ENCODE measurements at regions not wholly inside any gene's neighbourhood (a gene's known extent, or its start where the extent isn't known, plus 50 kb on each side); places are given as distances from the start of the nearest gene placed in this dataset.

GRCh38 chr10:107728807-107729206 lies 564.3 kb upstream of the SORCS1 start:
- H3K27ac Mint-ChIP-seq, result no peak overlapping the region
- H3K4me3 Mint-ChIP-seq, result no peak overlapping the region
- H3K36me3 Mint-ChIP-seq, result peaks cover 1% of the 10 kb centered on the region

GRCh38 chr10:107727767-107728317 lies 563.3 kb upstream of the SORCS1 start:
- H3K27ac Mint-ChIP-seq, result no peak overlapping the region
- H3K9me3 Mint-ChIP-seq, result peaks cover 2% of the 10 kb centered on the region
- no peak overlapping the region for H3K4me3 Mint-ChIP-seq
- H3K36me3 Mint-ChIP-seq, result peaks cover 1% of the 10 kb centered on the region
- no peaks in the 10 kb centered on the region for H3K27me3 Mint-ChIP-seq
- no peaks in the 10 kb centered on the region for H3K4me1 Mint-ChIP-seq

More at GRCh38 chr10:107728807-107729206, 564.3 kb upstream of the SORCS1 start:
- Mint-ChIP-seq H3K4me1 (no peaks in the 10 kb centered on the region), H3K9me3 (peaks cover 8% of the 10 kb centered on the region), H3K27me3 (no peaks in the 10 kb centered on the region)

DNA sequence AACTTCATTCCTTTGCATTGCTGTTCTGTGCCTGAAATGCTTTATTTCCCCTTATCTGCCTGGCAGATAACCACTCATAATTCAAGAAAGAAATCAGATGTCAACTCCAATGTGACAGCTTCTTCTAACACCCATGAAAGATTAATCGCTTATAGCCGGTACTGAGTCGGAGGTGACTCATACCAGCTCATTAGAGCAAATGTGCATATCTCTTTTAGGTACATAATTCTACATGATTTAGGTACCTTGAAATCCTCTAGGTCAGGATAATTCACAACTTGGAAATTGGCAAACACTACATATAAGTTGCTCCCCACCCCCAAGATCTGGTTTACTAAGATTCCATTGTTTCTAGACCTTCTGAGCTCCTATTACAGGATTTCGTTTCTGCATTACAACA lies 554.4 kb upstream of the SORCS1 start:
- H3K27ac Mint-ChIP-seq, result no peak overlapping the region
- no peaks in the 10 kb centered on the region for H3K36me3 Mint-ChIP-seq
- H3K27me3 Mint-ChIP-seq, result no peaks in the 10 kb centered on the region
- peaks cover 10% of the 10 kb centered on the region for H3K9me3 Mint-ChIP-seq
- H3K4me1 Mint-ChIP-seq, result no peaks in the 10 kb centered on the region
- no peak overlapping the region for H3K4me3 Mint-ChIP-seq

- Mint-ChIP-seq H3K27me3 (no peaks in the 10 kb centered on the region), H3K27ac (no peak overlapping the region), H3K4me3 (no peak overlapping the region), H3K36me3 (no peaks in the 10 kb centered on the region), H3K4me1 (no peaks in the 10 kb centered on the region), H3K9me3 (peaks cover 10% of the 10 kb centered on the region)
Observed at GRCh38 chr10:107717046-107717445, 552.5 kb upstream of the SORCS1 start.

GRCh38 chr10:107715565-107715964 lies 551.1 kb upstream of the SORCS1 start:
- Mint-ChIP-seq H3K4me3 (no peak overlapping the region), H3K27ac (no peak overlapping the region), H3K36me3 (no peaks in the 10 kb centered on the region), H3K27me3 (no peaks in the 10 kb centered on the region), H3K4me1 (no peaks in the 10 kb centered on the region), H3K9me3 (peaks cover 10% of the 10 kb centered on the region)

- Mint-ChIP-seq H3K27me3 (no peaks in the 10 kb centered on the region), H3K9me3 (no peaks in the 10 kb centered on the region), H3K27ac (no peak overlapping the region), H3K4me1 (no peaks in the 10 kb centered on the region), H3K4me3 (no peak overlapping the region), H3K36me3 (no peaks in the 10 kb centered on the region)
Observed at GRCh38 chr10:107708981-107709380, 544.5 kb upstream of the SORCS1 start.

DNA sequence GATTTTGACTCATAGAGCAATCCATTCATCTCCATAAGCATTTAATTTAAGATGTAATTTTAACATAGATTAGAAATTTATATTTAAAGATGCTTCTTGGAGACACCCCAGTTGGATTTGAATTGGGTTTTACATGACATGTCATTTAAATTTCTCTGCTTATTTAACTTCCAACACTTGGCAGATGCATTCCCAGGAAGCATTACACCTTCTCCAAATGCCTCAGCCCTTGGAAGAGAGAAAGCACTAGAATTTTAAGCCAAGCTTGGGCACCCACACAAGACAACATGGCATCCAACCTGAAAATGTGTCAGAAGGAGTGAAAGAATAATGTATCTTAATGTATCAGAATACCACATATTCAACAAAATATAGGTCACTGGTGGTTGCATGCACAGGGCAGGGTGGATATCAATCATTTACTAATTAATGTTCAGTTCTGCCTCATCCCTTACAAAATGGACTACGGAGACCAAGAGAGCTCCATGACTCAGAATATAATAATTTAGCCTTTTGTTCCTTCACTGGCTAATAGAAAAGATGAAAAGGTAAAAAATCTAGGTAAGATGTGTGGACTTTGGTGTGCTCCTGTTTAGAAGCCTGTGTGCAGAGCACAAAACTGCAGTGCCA lies 541.7 kb upstream of the SORCS1 start:
- Mint-ChIP-seq H3K4me1 (no peaks in the 10 kb centered on the region), H3K27me3 (no peaks in the 10 kb centered on the region), H3K4me3 (no peak overlapping the region), H3K9me3 (peaks cover 6% of the 10 kb centered on the region), H3K36me3 (no peaks in the 10 kb centered on the region), H3K27ac (no peak overlapping the region)

DNA sequence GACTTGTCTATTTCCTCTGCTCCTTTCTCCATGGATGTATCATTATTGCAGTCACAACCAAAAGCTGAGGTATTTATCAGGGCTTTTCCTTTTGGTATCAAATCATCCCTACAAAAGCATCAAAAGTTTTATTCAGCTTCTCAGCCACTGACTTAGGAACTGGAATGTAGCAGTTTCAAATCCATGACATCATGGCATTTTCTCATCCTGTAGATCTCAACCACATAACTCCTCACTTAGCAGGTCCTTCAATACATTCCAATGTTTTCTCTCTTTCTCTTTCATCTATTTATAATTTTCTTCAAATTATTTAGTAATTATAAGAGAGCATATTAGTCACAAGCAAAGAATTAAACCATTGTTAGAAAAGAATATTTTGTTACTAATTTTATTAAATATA lies 537.4 kb upstream of the SORCS1 start:
- Mint-ChIP-seq H3K4me3 (no peak overlapping the region), H3K27ac (no peak overlapping the region), H3K36me3 (no peaks in the 10 kb centered on the region), H3K4me1 (no peaks in the 10 kb centered on the region), H3K27me3 (no peaks in the 10 kb centered on the region), H3K9me3 (peaks cover 6% of the 10 kb centered on the region)

GRCh38 chr10:107692072-107692471 lies 527.6 kb upstream of the SORCS1 start:
- Mint-ChIP-seq H3K27ac (no peak overlapping the region), H3K9me3 (peaks cover 6% of the 10 kb centered on the region), H3K4me3 (no peak overlapping the region), H3K4me1 (no peaks in the 10 kb centered on the region), H3K36me3 (no peaks in the 10 kb centered on the region), H3K27me3 (no peaks in the 10 kb centered on the region)

DNA sequence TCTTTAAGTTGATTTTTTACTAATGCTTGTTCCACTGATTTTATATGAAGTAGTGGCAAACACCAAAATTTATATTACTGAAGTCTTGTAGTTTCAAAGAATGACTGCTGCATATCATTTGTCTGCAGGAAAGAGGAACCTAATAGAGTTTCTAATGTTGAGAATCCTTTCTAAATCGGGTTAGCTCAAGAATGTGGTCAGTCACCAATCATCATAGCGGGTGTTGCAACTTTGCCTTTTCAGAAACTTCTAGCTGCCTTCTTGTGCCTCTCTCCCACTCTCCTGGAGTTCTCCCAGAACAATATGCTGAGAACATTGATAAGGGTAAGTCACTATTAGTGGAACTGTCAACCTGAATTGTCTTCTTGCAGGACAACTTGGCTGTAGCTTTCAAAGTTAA lies 524.8 kb upstream of the SORCS1 start:
- H3K27ac Mint-ChIP-seq, result no peak overlapping the region
- H3K4me3 Mint-ChIP-seq, result no peak overlapping the region
- H3K4me1 Mint-ChIP-seq, result no peaks in the 10 kb centered on the region
- H3K9me3 Mint-ChIP-seq, result peaks cover 13% of the 10 kb centered on the region
- no peaks in the 10 kb centered on the region for H3K36me3 Mint-ChIP-seq
- no peaks in the 10 kb centered on the region for H3K27me3 Mint-ChIP-seq

DNA sequence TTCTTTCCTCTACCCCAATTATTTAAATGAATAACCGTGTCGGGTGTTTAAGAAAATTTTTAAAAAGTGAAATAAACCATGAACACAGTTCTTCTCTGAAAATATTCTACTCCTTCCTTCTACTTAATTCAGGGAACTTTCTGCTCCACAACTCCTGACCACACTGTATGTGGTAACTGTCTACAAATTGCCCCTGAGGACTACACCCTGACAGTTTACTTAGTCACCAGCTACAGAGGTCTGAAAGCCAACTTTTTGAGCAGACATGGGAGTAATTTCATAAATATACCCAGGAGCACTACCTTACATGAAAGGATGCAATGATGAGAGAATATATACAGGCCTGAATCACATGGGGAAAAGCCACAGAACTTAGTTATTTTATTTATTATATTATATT lies 523.2 kb upstream of the SORCS1 start:
- Mint-ChIP-seq H3K4me1 (no peaks in the 10 kb centered on the region), H3K27me3 (no peaks in the 10 kb centered on the region), H3K27ac (no peak overlapping the region), H3K36me3 (no peaks in the 10 kb centered on the region), H3K4me3 (no peak overlapping the region), H3K9me3 (peaks cover 13% of the 10 kb centered on the region)

DNA sequence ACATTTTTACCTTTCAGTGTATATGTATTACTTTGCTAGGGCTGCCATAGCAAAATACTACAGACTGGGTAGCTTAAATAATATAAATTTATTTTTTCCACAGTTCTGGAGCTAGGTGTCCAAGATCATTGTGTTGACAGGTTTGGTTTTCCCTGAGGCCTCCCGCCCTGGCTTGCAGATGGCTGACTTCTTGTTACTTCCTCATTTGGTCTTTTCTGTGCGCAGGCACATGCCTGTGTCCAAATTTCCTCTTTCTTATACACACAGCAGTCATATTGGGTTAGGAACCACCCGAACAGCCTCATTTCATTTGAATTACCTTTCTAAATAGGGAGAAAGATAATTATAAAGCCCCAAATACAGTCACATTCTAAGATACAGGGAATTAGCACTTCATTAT lies 521.6 kb upstream of the SORCS1 start:
- Mint-ChIP-seq H3K4me3 (no peak overlapping the region), H3K36me3 (no peaks in the 10 kb centered on the region), H3K9me3 (peaks cover 13% of the 10 kb centered on the region), H3K4me1 (no peaks in the 10 kb centered on the region), H3K27me3 (no peaks in the 10 kb centered on the region), H3K27ac (no peak overlapping the region)

- Mint-ChIP-seq H3K36me3 (no peaks in the 10 kb centered on the region), H3K4me1 (no peaks in the 10 kb centered on the region), H3K9me3 (no peaks in the 10 kb centered on the region), H3K4me3 (no peak overlapping the region), H3K27me3 (no peaks in the 10 kb centered on the region), H3K27ac (no peak overlapping the region)
Observed at GRCh38 chr10:107671960-107672359, 507.5 kb upstream of the SORCS1 start.

DNA sequence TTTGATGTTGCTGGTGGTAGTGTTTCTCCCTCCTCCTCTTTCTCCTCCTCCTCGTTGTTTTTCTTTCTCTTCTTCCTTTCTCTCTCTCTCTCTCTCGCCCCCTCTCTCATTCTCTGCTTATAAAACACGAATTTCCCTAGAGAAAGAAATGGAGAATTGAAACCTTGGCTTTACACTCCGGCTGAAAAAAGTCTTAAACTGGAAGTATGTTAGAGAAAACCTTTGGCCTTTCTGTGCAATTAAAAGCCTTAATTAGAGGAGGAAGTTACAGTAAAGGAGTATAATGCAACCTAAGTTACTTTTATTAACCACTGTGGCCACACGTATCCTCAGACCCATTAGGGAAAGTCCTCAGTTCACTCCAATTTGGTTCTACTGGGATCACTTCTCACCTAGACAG lies 501.7 kb upstream of the SORCS1 start:
- no peaks in the 10 kb centered on the region for H3K27me3 Mint-ChIP-seq
- H3K36me3 Mint-ChIP-seq, result no peaks in the 10 kb centered on the region
- H3K4me3 Mint-ChIP-seq, result no peak overlapping the region
- no peak overlapping the region for H3K27ac Mint-ChIP-seq
- H3K9me3 Mint-ChIP-seq, result no peaks in the 10 kb centered on the region
- no peaks in the 10 kb centered on the region for H3K4me1 Mint-ChIP-seq

GRCh38 chr10:107665459-107665858 lies 501.0 kb upstream of the SORCS1 start:
- Mint-ChIP-seq H3K36me3 (no peaks in the 10 kb centered on the region), H3K9me3 (no peaks in the 10 kb centered on the region), H3K4me3 (no peak overlapping the region), H3K27ac (no peak overlapping the region), H3K4me1 (no peaks in the 10 kb centered on the region), H3K27me3 (no peaks in the 10 kb centered on the region)

DNA sequence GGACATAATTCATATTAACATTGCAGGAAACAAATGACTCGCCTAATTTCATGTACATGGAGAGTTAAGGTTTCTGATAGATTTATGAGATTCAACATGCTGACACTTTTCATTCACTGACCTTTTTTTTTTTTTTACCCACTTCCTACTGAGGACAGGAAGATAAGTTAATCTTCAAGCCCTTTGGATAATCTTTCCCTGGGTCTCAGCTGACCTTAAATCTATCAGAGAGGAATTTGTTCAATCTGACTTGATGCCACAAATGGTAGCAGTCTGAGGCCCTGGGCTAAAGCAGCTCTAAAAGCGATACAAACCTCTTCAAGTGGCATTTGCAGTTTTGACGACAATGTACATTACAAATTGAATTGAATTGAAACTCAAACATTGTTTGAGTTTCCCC lies 493.3 kb upstream of the SORCS1 start:
- H3K36me3 Mint-ChIP-seq, result no peaks in the 10 kb centered on the region
- H3K9me3 Mint-ChIP-seq, result no peaks in the 10 kb centered on the region
- no peak overlapping the region for H3K4me3 Mint-ChIP-seq
- no peaks in the 10 kb centered on the region for H3K27me3 Mint-ChIP-seq
- H3K27ac Mint-ChIP-seq, result no peak overlapping the region
- no peaks in the 10 kb centered on the region for H3K4me1 Mint-ChIP-seq

- no peaks in the 10 kb centered on the region for H3K27me3 Mint-ChIP-seq
- H3K36me3 Mint-ChIP-seq, result no peaks in the 10 kb centered on the region
- no peaks in the 10 kb centered on the region for H3K9me3 Mint-ChIP-seq
- H3K4me1 Mint-ChIP-seq, result no peaks in the 10 kb centered on the region
- H3K27ac Mint-ChIP-seq, result no peak overlapping the region
- H3K4me3 Mint-ChIP-seq, result no peak overlapping the region
Observed at GRCh38 chr10:107656932-107657331, 492.4 kb upstream of the SORCS1 start.

All from activated naive CD4-positive, alpha-beta T cell treated with anti-CD3 and anti-CD28 coated beads, Interleukin-2, amount 50 U/mL, for 24 hours (primary cell).